Right renal pelvis (tissue), 4 donors: ENCODE measurements at regions not wholly inside any gene's neighbourhood (a gene's known extent, or its start where the extent isn't known, plus 50 kb on each side); places are given as distances from the start of the nearest gene placed in this dataset.
"Not testable (repeated sequence)": the region's sequence is repeated elsewhere in the genome, so short reads cannot be mapped to it uniquely, and the experiment has no call there.

Experiments
- DNase-seq, 4 donors: peaks; one replicate each; pipeline ENCODE4 v3.0.0-alpha.2; 2013; ENCODE audit warnings: low read depth in 4 of 4, low spot score in 3 of 4, missing footprints in 1 of 4

GRCh38 chr12:28770322-28770721 lies 378.8 kb upstream of the FAR2 start:
- DNase-seq, result no peak

DNA sequence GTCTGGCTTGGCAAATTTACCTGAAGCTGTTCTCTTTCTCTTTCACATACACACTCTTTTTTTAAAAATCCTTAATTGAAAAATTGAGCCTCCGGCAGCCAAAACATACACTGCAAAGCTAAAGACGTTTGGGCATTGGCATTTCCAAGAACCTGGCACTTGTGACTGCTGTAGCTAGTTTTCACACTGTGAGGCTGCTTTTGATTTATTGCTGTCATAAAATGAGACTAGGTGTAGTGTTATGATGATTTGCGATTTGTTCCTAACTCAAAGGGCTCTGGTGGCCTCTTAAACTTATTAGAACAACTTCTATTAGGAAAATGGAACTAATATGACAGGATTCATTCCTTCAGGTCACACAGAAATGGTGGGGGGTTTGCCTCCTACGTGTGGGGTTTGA lies 377.1 kb upstream of the FAR2 start:
- no peak for DNase-seq

DNA sequence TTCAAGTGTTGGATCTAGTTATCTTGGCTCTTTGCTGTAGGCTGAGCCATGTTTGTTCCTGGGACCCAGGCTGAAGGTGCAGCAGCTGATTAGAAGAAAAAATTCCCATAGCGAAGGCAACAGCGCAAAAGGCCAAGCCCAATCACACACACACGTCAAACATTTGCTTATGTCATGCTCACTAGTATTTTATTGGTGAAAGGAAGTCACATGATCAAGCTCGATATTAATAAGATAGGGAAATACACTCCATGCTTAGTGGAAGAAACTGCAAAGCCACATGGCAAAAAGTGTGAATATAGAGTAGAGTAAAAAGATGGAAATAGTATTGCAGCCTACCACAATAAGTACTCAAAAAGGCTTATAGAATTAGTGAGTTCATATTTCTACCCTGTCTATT lies 373.5 kb upstream of the FAR2 start:
- DNase-seq, result no peak

- peak in 2 of 4 donors; percentile 5 to 24 for DNase-seq
Measured at GRCh38 chr12:28776220-28776619, 372.9 kb upstream of the FAR2 start.

DNA sequence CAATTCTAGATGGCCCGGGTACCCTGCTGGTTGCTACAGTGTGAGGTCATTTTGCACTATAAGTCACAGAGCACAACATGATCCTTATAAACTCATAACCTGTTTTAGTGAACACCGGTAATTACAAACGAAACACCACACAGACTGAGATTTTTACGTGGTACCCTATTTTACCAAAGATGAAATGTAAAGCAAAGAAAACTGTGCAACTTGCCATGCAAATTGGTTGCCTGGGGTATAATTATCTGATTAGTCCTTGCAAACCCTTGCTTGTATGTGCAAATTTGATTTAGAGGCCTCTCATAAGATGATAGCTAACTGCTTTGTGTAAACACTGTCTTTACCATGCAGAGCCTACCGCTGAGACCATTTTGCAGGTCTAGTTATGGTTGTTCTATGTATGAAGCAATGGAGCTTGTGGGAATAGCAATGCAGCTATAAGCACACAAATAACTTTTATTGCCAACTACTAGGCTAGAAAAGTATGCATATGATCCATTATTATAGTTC lies 372.1 kb upstream of the FAR2 start:
- DNase-seq, result no peak

- no peak for DNase-seq
Measured at GRCh38 chr12:28777603-28778365, 371.3 kb upstream of the FAR2 start.

DNA sequence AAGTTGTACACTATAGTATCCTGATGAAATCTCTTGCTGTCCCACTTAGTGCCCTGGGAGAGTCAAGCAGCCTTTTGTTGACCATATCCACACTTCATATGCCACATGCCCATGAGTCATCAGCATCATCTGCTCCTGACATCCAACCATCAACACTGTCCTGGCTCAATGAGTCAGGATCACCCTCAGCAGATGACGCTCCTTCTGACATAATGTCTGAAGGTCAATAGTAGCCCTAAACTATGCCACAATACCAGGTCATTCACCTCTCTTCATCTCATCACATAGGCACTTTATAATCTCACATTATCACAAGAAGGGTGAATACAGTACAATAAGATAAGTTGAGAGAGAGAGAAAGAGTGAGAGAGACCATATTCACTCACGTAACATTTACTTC lies 369.0 kb upstream of the FAR2 start:
- DNase-seq, result no peak

DNA sequence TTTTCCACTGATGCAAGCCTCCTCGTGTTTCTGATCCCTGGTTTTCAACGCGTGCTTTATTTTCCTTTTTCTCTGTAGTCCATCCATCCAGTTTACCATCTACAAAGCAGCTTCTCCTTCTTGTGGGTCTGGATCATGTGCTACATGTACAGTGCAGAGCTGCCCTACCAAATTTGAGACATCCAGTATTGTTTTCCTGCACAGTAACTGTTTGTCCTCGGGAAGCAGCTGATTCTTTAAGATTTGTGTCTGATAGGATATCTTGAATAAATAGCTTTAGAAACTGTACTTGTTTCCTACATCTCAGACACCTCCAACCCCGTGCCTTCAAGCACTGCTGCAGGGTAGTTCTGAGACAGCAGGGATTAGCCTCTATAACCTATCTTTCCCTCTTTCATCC lies 368.1 kb upstream of the FAR2 start:
- DNase-seq, result no peak

DNA sequence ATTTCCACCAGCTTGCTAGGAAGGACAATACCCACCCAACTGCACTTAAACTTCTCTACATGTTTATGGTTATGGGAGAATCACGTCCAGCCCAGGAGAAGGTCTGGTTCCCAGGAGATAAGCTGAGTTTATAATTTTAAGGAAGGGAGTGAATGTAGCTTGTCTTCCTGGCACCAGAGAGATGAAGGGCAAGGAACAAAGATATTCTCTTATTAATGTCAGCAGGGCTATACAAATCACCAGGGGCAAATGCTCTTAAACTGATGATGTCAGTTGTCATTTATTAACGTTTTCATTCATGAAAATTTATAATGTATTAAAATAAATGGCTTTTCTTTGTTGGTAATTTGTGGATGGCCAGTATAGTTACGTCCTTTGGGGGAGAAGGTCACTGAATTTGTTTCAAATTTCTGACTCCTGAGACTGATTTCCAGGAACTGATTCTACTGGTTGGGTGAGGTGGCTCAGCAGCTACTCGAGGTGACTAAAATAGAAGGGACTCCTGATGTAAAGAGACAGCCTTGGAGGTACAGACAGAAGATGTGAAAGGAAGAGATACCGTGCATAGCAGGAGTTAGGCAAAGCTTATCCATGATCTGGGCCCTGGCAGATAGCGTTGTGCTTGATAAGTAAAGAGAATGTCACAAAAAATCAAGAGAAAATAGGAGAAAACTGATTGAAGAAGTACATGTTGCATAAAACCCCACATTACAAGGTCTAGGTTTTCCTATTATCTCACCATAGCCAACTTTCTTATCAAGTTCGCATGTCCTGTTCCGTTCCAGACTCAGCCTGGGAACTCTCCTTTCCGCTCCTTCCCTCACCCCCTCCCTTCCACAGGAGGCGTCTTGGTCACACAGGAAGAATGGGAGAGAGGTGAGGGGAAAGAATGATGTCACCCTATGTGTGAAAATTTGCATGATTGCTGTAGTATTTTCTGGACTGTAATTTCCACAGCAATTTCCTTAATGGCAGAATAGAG lies 367.1 kb upstream of the FAR2 start:
- DNase-seq, result no peak

GRCh38 chr12:28782812-28783211 lies 366.3 kb upstream of the FAR2 start:
- no peak for DNase-seq

DNA sequence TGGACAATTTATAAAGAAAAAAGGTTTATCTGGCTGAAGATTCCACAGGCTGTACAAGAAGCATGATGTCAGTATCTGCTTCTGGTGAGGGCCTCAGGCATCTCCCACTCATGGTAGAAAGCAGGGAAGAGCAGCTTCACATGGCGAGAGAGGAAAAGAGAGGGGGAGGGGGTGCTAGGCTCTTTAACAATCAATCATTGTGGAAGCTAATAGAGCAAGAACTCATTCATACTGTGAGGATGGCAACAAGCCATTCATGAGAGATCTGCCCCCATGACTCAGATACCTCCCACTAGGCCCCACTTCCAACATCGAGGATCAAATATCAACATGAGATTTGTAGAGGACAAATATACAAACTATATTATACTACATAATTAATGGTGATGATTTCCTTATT lies 361.9 kb upstream of the FAR2 start:
- DNase-seq, result no peak

- not testable (repeated sequence) for DNase-seq
Measured at GRCh38 chr12:28788256-28788655, 360.8 kb upstream of the FAR2 start.

- no peak for DNase-seq
Measured at GRCh38 chr12:28793581-28794151, 355.4 kb upstream of the FAR2 start.

DNA sequence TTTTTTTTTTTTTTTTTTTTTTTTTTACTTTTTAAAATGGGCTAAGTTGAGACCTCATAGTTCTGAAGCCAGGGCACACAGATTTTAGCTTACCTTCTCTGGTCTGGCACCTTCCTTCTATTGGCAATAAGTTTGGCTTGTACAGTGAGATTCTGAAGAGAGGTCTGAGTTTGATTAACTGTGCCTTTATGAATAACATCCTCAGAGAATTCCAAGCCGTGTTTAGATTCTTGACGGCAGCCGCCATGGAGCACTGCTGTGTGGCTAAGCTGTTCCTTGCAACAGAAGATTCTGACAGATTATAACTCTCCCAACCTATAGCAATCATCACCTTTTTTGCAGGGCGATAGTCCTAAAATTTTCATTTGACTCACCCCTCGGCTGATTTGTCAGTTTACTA lies 354.9 kb upstream of the FAR2 start:
- no peak for DNase-seq

- DNase-seq, result no peak
Measured at GRCh38 chr12:28794786-28795185, 354.3 kb upstream of the FAR2 start.

DNA sequence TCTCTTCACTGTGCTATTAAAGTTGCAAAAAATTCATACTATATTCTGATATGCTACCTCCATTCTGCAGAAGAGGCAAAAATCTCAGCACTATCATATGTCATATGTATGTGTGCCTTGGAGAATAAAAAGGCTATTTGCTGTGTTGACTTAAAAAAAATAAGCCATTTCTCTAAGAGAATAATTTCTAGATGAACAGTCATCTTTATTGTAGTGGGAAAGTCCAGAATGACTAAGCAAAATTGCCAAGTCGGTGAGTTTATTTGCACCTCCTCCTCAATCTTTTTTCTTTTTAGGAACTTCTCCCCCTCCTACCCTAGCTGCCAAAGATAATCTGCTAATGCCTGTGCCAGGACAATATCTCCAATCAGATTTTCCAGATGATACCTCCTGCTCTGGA lies 353.8 kb upstream of the FAR2 start:
- no peak for DNase-seq

DNA sequence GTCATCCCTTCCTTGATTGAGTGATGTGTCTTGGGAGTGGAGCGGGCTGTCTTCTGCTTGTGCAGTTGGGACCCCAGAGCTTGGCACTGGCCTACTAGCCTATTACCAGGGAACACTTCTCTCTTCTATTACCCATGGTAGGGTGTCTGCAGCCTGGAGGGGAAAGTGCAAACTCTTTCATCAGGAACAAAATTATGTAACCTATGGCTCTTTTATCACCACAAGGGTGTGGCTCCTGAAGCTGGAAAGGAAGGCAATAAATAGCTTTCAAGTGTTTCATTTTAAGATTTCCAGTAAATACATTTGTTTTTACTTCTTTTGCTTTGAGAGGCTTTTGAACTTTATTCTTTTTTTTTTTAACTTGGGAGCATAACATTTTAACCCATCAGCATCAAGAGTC lies 349.7 kb upstream of the FAR2 start:
- no peak for DNase-seq

GRCh38 chr12:28800129-28800528 lies 348.9 kb upstream of the FAR2 start:
- DNase-seq, result no peak

GRCh38 chr12:28802706-28803438 lies 346.2 kb upstream of the FAR2 start:
- no peak for DNase-seq

GRCh38 chr12:28807535-28807934 lies 341.5 kb upstream of the FAR2 start:
- no peak for DNase-seq

GRCh38 chr12:28811457-28811856 lies 337.6 kb upstream of the FAR2 start:
- no peak for DNase-seq
